Dedifferentiated amniotic fluid mesenchymal stem cell (primary cell): ENCODE measurements at regions not wholly inside any gene's neighbourhood (a gene's known extent, or its start where the extent isn't known, plus 50 kb on each side); places are given as distances from the start of the nearest gene placed in this dataset.

Experiments used
- DNase-seq: peaks from one replicate; pipeline ENCODE4 v3.0.0-alpha.2; 2016; ENCODE audit errors: extremely low spot score

DNA sequence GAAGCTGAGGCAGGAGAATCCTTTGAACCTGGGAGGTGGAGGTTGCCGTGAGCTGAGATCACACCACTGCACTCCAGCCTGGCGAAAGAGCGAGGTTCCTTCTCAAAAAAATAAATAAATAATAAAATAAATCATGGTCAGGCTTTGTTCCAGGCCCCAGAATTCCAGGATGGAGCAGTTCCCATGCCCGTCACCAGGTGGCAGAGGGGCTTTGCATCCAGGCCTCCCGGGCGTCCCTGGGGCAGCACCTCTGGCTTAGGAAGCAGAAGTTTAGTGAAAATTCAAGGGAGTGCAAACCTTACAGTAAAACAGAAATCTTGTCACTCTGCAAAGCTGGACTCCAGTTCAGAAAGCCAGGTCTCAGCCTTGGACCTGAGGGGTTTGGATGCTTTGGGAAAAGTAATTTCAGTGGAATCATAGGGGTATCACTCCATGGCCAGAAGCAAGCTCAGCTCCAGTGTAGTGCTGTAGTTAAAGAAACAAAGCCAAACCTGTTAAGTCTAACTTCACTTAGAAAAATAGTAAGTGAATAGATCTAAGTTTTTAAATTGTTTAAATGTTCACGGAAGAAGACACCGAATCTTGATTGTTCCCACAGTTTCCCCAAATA, 512.7 kb downstream of the CMPK2 start:
- peak; percentile 54 for DNase-seq

DNA sequence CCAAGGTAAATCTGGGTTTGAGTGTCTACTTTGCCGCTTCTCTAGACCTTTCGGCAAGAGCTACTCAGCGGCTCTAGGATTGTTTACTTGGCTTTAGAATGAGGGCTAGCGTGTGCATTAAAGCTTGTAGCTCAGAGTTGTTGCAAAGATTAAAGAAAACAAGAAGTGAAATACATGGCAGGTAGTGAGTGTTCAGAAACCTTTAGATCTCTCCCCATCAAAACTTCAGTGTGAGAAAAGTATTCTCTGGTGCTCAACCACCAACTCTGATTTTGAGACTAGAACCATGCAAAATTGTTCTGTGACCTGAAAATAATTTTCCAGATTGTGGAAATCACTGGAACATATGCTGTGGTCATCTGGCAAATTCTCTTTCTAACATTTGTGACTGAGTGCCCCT, 512.0 kb downstream of the CMPK2 start:
- DNase-seq = no peak

DNA sequence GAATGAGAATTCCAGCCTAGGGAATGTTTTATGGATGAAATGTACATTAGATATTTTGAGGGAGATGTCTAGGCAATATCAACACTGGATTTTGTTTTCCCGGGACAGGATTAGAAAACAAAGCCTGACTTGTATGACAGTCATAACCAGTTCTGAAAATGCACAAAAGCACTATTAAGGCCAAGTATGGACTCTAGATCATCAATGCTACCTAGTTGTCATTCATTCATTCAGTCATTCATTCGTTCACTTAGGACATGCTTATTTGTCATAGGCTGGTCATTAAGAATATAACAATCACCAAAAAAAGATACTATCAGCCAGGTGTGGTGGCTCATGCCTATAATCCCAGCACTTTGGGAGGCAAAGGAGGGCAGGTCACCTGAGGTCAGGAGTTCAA, 511.2 kb downstream of the CMPK2 start:
- no peak for DNase-seq

DNA sequence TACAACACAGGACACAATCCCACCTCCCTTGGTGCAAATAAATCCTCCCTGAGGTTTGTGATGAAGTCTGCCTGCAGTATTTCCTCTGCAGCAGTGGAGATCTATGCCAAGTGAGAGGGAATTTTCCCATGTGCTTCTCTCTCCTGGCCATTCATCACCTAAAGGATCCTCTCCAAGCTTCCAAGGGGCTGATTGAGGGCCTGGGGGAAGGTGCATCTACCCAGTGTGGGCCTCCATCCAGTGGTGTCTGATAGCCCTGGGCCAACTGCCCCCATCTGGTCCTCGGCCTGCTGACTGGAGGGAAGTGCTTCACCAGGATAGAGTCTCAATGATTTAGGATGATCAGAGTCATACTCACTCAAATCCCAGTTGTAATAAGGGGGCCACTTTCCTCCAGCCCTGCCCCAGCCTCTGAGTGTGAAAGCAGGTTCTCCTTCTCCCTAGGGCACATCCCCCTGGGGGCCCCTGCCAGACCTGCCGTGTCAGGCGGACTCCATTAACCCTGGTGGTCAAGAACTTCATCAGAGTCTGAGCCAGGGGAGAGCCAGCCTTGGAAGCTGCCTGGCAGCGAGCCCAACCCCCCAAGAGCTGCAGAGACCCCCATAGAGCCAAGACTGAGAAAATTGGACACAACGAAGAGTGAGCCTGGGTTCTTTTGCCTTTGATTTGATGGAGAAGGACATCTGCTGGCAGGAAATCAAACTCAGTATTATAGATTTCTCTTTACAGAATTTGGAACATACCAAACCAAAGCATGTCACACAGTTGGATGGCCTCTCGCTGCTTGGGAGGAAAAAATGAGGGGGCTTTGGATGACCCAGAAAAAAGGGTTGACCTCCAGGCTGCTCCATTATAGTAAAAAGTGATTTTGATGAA, 509.6 kb downstream of the CMPK2 start:
- no peak for DNase-seq

DNA sequence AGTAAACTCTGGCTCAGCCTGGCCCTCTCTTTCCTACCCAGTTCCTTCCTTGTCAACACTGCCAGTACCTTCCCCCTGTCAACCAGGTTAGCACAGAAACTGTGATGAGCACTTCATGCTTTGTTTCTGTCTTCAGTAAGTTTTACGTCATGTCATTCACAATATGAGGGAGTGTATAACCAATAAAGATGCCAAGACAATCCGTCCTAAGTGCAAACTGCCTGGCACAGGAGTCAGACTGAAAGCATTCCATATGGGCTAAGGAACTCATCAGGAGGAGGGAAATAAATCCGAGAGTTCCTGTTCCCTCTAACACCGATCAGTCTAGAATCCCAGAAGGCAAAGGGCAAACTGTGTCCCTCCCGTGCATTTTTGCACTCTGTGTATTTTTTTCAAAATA, 507.2 kb downstream of the CMPK2 start:
- DNase-seq = no peak

DNA sequence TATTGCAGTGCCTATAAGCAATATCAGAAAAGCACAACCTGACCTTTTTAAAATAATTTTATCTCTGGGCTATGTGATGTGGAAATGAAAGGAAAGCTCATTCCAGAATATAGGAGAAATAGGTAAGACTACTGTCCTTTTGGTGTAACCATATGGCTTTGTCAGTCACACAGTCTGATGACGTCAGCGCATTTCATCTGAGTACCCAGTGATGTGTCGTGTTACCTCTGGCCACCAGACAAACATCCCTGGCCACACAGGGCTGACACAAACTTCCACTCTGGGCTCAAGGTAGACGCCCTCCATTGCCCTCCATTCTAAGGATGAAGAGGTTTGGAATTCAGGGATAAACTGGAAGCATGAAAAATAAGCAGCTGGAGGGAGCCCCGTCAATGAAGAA, 506.7 kb downstream of the CMPK2 start:
- no peak for DNase-seq

DNA sequence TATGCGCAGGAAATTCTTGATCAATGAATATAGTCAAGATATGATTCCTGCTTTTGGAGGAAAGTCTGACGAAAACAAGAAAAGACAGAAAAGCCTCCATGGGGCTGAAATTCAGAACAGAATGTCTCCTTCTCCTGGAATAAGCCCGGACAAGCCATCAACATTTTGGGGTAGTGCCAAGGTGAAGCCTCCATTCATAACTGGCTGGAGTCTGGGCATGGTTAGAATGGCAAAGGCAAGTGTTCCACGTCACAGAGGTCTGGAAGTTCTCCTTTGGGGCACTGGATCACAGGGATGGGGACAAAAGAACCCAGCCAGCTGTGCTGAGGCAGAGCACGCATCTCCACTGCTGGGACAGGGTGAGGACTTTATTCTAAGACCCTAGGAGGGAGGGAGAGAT, 505.7 kb downstream of the CMPK2 start:
- DNase-seq = no peak

DNA sequence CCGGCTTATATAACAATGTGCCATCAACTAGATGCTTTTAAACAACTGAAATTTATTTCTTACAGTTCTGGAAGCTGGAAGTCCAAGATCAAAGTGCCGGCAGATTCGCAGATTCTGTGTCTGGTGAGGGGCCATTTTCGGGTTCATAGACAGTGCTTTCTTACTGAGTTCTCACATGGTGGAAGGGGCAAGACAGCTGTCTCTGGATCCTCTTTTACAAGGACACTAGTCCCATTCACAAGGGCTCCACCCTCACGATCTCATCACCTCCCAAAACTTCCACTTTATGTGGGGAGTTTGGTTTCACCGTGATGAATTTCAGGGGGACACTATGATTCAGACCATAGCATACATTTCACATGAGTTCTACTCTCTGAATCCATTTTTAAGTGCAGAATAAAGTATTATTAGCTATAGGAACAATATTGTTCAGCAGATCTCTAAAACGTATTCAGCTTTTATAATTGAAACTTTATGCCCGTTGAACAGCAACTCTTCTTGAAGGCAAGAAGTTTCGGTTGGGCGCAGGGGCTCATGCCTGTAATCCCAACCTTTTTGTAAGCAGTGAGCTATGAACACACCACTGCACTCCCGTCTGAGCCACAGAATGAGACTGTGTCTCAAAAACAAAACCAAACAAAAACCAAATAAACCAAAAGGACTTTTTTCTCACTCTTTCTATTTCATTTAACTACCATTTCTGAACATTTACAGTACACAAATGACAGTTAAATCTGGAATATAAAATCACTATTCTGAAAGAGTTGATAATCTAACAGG, 502.8 kb downstream of the CMPK2 start:
- DNase-seq = no peak

DNA sequence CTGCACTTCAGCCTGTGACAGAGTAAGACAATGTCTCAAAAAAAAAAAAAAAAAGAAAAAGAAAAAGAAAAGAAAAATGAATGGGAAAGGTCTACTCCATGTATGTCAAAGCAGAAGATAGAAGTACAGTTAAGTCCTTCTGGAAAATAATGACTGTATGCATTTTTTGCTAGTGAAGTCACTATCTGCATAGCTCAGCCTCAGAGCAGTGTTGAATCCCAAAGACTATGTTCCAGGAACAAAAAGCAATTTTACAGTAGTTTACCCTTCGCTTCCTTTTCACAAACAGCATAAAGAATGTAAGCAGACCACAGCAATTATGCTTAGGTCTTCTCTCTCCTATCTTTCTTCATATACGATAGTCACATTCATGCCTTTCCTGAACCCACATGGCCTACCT, 497.4 kb downstream of the CMPK2 start:
- DNase-seq = peak; percentile 79

DNA sequence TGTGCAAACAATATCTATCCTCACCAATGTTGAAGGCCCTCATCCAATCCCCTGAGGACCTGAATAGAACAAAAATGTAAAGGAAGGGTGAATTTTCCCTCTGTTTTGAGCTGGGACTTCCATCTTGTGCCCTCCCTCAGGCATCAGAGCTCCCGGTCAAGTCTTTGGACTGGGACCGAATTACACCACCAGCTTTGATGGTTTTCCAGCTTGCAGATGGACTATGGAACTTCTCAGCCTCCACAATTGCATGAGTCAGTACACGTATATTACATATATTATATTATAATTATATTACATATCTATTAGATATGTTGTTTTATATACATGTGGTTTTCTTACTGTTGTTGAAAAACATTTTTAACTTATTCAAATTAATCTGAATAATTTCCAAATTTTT, 496.4 kb downstream of the CMPK2 start:
- no peak for DNase-seq

DNA sequence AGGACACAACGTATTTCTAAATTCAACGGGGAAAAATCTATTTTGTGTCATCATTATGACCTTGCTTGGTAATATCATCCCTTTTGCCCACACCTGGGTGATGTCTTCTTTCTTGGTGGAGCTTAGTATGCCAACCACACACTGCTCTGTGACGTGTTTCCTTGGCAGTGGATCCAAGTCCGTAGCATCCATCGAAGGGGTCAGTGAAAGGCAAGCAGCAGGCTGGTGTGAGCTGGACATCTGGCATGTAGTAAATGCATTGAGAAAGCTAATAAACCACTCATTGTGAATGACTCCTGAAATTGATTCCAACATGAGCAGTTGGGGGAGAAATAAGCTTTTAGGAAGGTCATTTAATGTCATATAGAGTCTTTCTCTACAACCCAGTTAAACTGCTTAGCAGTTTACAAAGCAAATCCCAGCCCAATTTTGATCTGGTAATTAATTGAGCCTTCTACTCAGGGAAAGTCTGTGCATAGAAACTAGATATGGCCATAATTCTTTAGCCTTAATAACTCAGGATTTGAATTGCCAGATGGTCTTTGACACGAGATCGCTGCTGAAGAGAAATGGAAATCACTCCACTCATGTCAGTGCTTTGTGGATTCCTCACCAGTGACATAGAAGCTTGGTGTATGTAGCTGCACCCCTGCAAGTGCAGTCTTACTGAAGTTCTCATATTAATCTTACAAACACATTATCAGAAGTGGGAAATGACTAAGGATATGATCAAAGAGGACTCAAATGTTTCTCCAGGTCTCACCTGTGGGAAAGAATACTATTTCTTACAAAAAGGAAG, 494.8 kb downstream of the CMPK2 start:
- no peak for DNase-seq

DNA sequence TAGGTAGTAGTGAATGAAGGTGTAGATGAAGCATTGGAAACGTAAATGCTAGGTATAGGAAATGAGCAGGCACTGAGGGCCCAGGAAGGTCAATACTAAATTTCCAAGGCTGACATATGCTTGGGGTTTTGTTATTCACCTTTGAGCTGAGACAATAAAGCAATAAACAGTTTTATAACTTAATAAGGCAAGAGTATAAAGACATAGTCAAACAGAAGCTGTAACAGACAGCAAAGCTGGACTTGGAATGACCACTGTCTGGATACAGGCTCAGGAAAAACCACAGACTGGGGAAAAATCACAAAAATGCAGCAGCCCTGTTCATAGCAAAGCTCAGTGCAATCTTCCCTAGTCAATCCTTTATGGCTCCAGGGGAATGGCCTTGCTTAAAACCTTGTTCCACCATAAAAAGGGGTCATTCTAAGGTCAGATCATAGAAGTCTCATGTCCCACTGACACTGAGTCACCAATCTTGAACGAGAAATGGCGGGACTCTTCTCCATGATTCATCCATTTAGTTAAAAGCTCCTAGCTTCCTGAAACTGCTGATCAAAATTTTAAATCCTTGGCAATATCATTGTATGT, 493.3 kb downstream of the CMPK2 start:
- DNase-seq = peak; percentile 81

DNA sequence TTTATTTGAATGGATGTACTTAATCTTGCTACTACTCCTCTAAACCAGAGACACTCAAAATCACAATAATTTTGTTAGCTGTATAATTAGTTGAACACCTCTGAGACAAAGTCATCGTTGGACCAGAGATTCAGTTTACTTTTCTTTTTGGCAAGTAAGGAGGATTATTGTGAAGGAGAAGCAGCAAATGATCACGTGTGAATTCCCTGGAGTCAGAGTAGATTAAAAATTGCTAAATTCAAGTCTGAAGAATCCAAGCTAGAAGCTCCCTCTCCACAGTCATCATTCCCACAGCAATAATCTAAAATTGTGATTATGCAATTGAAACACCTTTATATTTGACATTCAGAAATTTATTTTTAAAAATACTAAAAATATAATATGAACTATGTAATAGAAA, 484.4 kb downstream of the CMPK2 start:
- no peak for DNase-seq

DNA sequence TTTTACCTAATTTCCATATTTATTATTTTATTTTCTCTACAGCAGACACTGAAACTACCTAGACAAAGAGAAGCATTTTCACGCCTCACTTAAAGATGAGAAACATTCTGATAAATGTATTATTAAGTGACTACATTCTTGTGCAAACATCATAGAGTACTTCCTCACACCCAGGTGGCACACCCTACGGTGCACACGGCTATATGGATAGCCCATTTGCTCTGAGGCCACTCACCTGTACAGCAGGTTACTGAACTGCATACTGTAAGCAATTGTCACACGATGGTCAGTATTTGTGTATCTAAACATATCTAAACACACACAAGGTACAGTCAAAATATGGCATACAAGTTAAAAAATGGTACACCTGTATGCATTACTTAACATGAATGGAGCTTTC, 481.4 kb downstream of the CMPK2 start:
- no peak for DNase-seq

DNA sequence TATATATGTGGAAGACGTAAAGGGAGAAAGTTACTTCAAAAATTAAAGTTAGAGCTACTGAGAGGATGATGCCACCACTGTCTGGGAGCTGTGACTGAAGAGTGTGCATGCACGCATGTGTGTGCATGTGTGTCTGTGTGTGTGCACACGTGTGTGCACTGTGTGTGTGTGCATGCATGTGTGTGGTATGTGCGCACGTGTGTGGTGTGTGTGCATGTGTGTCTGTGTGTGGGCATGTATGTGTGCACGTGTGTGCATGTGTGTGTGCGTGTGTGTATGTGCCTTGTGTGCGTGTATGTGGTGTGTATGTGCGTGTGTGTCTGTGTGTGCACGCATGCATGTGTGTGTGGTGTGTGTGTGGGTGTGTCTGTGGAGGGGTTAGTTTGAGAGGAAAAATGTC, 473.4 kb downstream of the CMPK2 start:
- no peak for DNase-seq

DNA sequence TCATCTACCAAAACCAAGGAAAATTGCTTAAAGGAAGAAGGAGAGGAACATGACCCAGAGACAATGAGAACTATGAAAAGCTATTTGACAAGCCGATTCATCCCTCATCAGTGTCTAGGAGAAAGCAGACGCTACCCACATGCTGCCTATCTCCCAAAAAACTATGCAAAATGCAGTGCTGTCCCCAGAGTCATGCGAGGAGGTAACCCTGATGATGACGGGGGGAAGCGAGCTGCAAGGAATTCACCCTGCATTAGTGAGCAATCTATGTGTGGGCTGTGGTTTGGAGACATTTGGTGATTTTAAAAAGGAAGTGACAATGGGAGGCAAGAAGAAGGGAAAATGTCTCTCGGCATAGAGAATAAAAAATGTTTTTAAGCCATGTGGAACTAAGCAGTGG, 472.7 kb downstream of the CMPK2 start:
- DNase-seq = no peak

DNA sequence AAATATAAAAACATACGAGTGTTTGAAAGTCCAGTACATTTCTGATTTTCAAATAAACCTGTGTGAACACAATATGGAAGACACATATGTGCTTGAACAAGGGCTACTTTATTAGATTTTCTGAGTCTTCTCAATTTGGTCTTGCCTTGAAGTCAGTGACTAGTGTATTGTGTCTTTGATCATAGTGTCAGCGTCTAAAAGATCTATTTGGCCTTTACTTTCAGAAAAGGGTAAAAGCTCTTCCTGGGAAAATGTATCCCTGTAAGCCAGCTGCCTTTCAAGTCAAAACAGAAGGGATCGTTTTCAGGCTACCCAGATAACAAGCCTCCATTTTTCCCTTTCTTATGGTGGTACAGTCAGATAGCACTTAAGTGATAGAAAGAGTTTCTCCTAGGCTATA, 471.9 kb downstream of the CMPK2 start:
- DNase-seq = no peak

DNA sequence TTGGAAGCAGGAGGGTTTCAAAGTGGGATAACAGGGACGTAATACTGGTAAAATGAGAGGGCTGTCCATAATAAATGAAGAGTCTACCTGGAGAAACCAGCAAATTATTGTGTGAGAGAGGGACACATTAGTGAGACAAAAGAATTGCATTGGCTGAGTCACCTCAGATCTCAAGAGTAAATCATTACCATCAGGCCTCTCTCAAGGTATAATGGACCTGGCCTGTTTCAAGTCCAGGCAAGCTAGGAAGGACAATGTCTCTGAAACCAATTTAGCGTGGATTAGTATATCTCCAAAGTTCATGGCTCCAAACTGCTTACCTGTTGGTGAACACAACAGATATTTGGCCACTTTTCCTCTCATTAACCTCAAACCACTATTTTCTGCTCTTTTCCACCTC, 471.4 kb downstream of the CMPK2 start:
- DNase-seq = no peak

DNA sequence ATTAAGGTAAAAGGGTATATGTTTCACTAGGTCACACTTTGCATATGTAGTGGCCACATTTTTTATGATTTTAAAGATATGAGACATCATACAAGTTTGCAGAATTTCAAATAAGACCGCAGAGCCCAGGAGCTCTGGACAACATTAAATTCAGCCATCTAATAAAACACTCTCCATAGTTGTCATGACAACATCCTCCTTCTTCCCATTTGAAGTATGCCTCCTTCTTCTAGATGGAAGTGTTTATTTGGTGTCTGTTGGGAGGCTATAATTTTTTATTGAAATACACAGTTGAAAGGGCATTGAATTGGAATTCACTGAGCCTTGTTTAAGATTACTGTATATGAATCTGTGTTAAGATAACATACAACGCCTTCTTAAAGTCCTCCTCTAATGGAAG, 467.3 kb downstream of the CMPK2 start:
- no peak for DNase-seq

DNA sequence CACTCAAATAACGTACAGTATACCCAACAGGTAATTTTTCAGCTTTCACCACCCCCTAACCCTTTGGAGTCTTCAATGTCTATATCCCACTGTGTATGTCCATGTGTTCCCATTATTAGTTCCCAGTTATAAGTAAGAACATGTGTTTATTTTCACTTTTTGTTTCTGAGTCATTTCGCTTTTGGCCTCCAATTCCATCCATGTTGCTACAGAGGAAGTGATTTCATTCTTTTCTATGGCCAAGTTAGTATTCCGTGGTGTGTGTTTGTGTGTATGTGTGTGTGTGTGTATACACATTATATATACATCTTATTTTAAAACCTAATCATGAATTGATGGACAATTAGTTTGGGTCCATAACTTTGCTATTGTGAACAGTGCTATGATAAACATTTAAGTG, 464.4 kb downstream of the CMPK2 start:
- DNase-seq = no peak

DNA sequence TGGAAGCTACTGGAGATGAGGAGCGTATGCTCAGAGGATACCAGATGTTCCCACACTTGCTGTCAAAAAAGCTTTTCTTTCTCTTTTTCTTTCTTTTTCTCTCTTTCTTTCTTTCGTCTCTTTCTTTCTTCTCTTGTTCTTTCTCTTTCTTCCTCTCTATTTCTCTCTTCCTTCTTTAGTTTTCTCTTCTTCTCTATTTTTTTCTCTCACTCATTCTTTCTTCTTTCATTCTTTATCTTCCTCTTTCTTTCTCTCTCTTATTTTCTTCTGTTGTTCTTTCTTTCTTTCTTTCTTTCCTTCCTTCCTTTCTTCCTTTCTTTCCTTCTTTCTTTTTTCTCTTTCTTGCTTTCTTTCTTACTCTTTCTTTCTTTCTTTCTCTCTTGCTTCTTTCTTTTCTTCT, 457.6 kb downstream of the CMPK2 start:
- no peak for DNase-seq

DNA sequence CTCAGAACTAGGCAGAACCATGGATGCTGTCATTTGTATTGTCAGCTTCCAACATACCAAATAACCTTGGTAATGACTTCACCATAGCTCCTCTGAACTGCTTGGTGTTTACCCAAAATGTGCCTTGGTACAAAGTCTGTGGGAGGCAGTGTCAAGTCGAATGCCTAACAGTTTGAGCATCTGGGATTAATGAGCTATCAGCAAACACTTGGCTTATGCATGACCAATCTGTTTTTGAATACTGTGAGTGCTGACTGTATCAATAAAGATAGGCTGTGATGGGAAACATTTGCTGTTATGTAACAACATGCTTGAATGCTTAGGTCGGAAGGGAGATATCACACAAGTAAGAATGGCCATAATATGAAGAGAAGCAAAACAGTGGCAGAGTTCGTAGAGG, 455.4 kb downstream of the CMPK2 start:
- DNase-seq = no peak
